ENCODE measurements at regions not wholly inside any gene's neighbourhood (a gene's known extent, or its start where the extent isn't known, plus 50 kb on each side); places are given as distances from the start of the nearest gene placed in this dataset.

DNA sequence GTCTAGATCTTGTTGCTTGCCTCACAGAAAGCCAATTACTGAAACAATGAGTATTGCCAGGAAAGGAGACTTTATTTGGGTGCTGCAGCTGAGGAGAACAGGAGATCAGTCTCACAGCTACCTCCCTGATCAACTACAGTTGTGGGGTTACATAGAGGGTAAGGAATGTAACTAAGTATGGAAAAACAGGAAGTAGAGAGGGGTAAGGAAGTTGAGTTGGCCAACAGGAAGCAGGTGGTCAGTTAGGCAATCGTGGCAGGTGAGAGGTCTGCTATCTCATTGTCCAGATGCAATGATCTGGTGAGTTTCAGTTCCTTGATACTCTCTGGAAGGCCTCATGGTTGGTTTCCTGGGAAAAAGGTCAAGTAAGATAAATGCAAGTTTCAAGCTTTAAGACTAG is 333.1 kb upstream of the GOT2 start:
- DNase-seq (ENCODE audit: extremely low spot score, unreplicated experiment), result no peak

DNA sequence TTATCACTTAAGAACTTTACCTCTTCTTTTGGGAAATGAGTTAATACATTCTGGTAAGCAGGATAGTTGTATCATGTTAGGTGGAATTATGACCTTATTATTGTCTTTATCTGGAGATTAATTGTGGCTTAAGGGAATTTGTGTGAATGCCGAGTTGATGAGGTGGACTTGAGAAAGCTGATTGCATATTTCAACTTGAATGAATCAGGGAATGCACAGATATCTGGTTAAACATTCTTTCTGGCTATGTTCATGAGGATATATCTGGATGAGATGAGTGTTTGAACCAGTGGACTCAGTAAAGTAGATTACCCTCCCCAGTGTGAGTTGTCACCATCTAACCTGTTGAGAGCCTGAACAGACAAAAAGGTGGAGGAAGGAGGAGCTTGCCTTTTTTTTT is 326.1 kb upstream of the GOT2 start:
- no peaks in the 10 kb centered on the region for H3K36me3 Mint-ChIP-seq (ENCODE audit: unreplicated experiment)
- H3K9me3 Mint-ChIP-seq (ENCODE audit: unreplicated experiment), result no peaks in the 10 kb centered on the region
- H3K4me3 Mint-ChIP-seq (ENCODE audit: unreplicated experiment), result no peak overlapping the region
- no peaks in the 10 kb centered on the region for H3K4me1 Mint-ChIP-seq (ENCODE audit: unreplicated experiment)
- no peak overlapping the region for H3K27ac Mint-ChIP-seq (ENCODE audit: unreplicated experiment)
- TF ChIP-seq, protein P1, sequence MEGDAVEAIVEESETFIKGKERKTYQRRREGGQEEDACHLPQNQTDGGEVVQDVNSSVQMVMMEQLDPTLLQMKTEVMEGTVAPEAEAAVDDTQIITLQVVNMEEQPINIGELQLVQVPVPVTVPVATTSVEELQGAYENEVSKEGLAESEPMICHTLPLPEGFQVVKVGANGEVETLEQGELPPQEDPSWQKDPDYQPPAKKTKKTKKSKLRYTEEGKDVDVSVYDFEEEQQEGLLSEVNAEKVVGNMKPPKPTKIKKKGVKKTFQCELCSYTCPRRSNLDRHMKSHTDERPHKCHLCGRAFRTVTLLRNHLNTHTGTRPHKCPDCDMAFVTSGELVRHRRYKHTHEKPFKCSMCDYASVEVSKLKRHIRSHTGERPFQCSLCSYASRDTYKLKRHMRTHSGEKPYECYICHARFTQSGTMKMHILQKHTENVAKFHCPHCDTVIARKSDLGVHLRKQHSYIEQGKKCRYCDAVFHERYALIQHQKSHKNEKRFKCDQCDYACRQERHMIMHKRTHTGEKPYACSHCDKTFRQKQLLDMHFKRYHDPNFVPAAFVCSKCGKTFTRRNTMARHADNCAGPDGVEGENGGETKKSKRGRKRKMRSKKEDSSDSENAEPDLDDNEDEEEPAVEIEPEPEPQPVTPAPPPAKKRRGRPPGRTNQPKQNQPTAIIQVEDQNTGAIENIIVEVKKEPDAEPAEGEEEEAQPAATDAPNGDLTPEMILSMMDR (IDR thresholded peaks at IDR 0.05), result no peak
- DNase-seq (ENCODE audit: extremely low spot score, unreplicated experiment), result no peak
- H3K27me3 Mint-ChIP-seq (ENCODE audit: unreplicated experiment), result no peaks in the 10 kb centered on the region

More for the DNA sequence above, 333.1 kb upstream of the GOT2 start:
- no peak overlapping the region for H3K4me3 Mint-ChIP-seq (ENCODE audit: unreplicated experiment)
- H3K36me3 Mint-ChIP-seq (ENCODE audit: unreplicated experiment), result no peaks in the 10 kb centered on the region
- TF ChIP-seq, protein P1 (IDR thresholded peaks at IDR 0.05), result no peak
- H3K27me3 Mint-ChIP-seq (ENCODE audit: unreplicated experiment), result no peaks in the 10 kb centered on the region
- H3K27ac Mint-ChIP-seq (ENCODE audit: unreplicated experiment), result no peak overlapping the region
- peaks cover 9% of the 10 kb centered on the region for H3K9me3 Mint-ChIP-seq (ENCODE audit: unreplicated experiment)
- H3K4me1 Mint-ChIP-seq (ENCODE audit: unreplicated experiment), result peaks cover 2% of the 10 kb centered on the region

DNA sequence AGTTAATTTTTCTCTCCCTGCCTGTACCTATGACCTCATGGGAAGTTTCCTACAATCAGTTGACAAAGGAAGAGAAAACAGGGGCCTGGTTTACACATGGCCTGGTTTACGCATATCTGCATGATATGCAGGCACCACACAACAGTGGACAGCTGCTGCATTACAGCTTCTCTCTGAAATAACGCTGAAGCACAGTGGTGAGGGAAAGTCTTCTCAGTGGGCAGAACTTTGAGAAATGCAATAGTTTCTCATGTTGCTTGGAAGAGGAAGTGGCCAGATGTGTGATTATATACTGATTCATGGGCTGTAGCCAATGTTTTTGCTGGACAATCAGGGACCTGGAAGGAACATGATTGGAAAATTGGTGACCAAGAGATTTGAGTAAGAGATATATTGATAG is 324.1 kb upstream of the GOT2 start:
- Mint-ChIP-seq H3K9me3 (ENCODE audit: unreplicated experiment) (no peaks in the 10 kb centered on the region), H3K27me3 (ENCODE audit: unreplicated experiment) (no peaks in the 10 kb centered on the region), H3K36me3 (ENCODE audit: unreplicated experiment) (no peaks in the 10 kb centered on the region), H3K4me3 (ENCODE audit: unreplicated experiment) (no peak overlapping the region), H3K4me1 (ENCODE audit: unreplicated experiment) (no peaks in the 10 kb centered on the region), H3K27ac (ENCODE audit: unreplicated experiment) (no peak overlapping the region)
- TF ChIP-seq, protein P1 (IDR thresholded peaks at IDR 0.05), result no peak
- DNase-seq (ENCODE audit: extremely low spot score, unreplicated experiment), result no peak

- no peaks in the 10 kb centered on the region for H3K27me3 Mint-ChIP-seq (ENCODE audit: unreplicated experiment)
- no peak overlapping the region for H3K27ac Mint-ChIP-seq (ENCODE audit: unreplicated experiment)
- no peak for DNase-seq (ENCODE audit: extremely low spot score, unreplicated experiment)
- TF ChIP-seq, protein P1 (IDR thresholded peaks at IDR 0.05), result no peak
- no peaks in the 10 kb centered on the region for H3K36me3 Mint-ChIP-seq (ENCODE audit: unreplicated experiment)
- H3K4me1 Mint-ChIP-seq (ENCODE audit: unreplicated experiment), result peaks cover 4% of the 10 kb centered on the region
- H3K4me3 Mint-ChIP-seq (ENCODE audit: unreplicated experiment), result no peak overlapping the region
- no peaks in the 10 kb centered on the region for H3K9me3 Mint-ChIP-seq (ENCODE audit: unreplicated experiment)
Observed at GRCh38 chr16:59053911-59054310, 319.8 kb upstream of the GOT2 start.

DNA sequence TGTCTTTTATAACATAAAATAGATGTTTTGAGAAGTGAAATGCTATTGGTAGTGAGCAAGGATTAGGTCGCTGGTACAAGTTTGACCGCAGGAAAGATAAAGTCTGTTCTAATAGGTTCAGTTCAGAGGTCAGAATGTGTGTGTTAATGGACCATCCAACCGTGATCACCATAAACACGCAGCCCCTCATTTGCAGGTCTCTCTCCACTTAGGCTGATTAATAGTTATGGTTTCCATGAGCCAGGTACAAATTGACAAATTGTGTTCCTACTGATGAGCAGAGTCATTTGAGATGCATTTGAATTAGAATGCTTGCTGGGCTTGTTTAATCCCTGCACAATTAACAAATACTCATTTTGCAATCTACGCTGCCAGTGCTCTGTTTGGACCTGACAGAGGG is 318.1 kb upstream of the GOT2 start:
- no peaks in the 10 kb centered on the region for H3K9me3 Mint-ChIP-seq (ENCODE audit: unreplicated experiment)
- H3K27ac Mint-ChIP-seq (ENCODE audit: unreplicated experiment), result no peak overlapping the region
- H3K4me3 Mint-ChIP-seq (ENCODE audit: unreplicated experiment), result no peak overlapping the region
- no peaks in the 10 kb centered on the region for H3K36me3 Mint-ChIP-seq (ENCODE audit: unreplicated experiment)
- no peak for DNase-seq (ENCODE audit: extremely low spot score, unreplicated experiment)
- H3K4me1 Mint-ChIP-seq (ENCODE audit: unreplicated experiment), result peaks cover 13% of the 10 kb centered on the region
- H3K27me3 Mint-ChIP-seq (ENCODE audit: unreplicated experiment), result no peaks in the 10 kb centered on the region
- TF ChIP-seq, protein P1 (IDR thresholded peaks at IDR 0.05), result no peak
